ENCODE measurements at regions not wholly inside any gene's neighbourhood (a gene's known extent, or its start where the extent isn't known, plus 50 kb on each side); places are given as distances from the start of the nearest gene placed in this dataset.
"Not testable (repeated sequence)": the region's sequence is repeated elsewhere in the genome, so short reads cannot be mapped to it uniquely, and the experiment has no call there.

- DNase-seq, result no peak
Observed at GRCh38 chr7:113291058-113291457, 172.7 kb upstream of the SMIM30 start.

DNA sequence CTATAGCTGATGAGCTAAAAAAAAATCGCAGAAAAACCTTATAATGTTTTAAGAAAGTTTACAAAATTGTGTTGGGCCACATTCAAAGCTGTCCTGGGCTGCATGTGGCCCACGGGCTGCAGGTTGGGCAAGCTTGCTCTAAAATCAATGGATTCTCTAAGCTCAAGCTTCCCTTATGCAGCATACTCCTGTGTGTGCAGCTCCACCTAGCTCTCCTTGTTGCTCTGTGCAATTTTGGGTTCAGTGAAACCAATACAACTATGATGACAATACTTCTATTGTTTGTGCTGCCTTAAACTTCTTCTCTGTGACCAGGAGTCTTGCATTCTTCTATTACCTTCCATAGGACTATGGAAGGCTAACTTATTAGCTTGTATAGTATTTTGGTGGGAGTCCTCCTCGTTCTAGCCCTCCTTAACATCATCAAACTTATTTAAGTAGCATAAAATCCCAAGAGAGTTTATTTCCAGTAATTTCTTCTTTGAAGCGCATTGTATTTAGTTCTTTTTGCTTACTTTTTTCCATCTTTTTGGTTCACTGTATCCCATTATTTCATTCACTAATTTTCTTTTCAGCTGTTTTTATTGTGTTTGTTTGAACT lies 170.9 kb upstream of the SMIM30 start:
- no peak for DNase-seq

DNA sequence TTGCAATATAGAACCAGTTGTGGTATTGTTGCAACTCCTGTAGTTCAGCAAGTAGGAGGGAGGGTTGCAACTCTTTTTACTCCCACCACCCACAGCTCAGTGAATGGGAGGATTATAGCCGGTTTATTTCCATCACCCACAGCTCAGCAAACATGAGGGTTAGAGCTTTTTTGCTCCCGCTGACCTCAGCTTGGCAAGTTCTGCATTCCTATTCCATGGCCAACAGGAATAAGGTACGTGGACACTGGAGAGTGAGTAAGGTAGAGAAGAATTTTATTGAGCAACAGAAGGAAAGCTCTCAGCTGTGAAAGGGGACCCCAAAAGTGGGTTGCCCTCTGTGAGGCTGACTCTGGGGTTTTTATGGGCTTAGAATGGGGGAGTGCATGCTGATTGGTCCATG lies 167.1 kb upstream of the SMIM30 start:
- no peak for DNase-seq

- no peak for DNase-seq
Observed at GRCh38 chr7:113283861-113284260, 165.5 kb upstream of the SMIM30 start.

DNA sequence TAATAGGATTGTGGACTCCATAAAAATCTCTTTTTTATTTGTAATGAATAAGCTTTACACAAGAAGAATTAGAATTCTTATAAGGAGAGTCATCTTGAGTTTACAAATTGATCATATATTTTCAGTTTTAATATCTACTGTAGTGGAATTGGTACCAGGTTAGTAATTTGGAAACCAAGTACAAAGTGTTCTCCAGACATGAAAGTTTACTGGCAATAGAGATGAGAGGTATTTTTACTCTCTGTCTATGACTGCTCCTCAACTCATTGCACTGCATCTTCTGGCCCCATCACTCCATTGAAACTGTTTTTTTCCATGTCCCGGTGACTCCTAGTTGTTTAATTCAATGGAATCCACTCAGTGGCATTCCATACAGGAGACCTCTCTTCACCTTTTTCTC lies 164.5 kb upstream of the SMIM30 start:
- no peak for DNase-seq

- DNase-seq, result no peak
Observed at GRCh38 chr7:113281223-113281622, 162.9 kb upstream of the SMIM30 start.

GRCh38 chr7:113279256-113279655 lies 160.9 kb upstream of the SMIM30 start:
- no peak for DNase-seq

DNA sequence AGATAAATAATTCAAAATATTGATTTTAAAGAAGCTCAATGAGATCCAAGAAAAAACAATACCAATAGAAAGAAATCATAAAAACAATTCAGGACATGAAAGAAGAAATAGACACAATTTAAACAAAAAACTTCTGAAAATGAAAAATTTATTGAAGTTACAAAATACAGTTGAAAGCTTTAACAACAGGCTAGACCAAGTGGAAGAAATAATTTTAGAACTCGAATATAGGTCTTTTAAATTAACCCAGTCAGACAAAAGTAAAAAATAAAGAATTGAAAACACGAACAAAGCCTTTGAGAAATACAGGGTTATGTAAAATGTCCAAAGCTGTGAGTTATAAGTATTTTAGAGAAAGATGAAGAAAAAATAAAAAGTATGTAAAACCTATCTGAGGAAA lies 152.4 kb upstream of the SMIM30 start:
- no peak for DNase-seq

- not testable (repeated sequence) for DNase-seq
Observed at GRCh38 chr7:113269592-113269991, 151.2 kb upstream of the SMIM30 start.

DNA sequence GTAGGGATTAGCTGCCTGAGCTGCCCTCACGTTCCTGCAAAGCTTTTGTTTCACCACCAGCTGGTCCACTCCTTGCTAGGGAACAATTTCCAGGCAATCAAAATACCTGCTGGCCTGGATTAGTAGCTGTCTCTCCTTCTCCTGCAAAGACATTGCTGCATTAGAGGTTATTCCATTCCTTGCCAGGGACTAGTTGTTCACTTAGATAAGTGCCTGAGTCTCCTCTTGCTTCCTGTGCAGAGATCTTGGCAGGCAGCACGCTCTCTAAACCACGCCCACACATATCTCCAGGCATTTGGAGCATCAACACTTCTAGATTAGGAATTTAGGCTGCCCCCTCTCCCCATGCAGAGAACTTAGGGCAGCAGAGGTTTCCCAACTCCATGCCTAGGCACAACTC lies 150.4 kb upstream of the SMIM30 start:
- no peak for DNase-seq

GRCh38 chr7:113267885-113268284 lies 149.5 kb upstream of the SMIM30 start:
- DNase-seq, result no peak

DNA sequence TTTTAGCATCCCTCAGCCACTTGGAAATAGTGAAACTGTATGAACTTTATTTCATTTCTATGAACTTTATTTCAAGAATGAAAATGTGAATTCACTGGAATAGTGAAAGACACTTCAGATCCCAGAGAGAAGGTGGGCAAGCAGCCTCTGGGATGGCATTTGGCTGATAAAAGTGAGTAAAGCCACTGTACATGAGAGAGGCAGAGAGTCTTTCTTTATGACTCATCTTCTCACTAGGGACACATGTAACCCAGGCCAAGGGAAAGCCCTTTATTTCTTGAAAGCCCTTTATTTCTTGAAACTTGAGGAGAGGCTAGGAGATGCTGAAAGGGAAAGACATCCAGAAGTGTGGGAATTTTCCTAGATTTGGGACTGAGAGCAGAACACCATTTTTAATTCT lies 148.9 kb upstream of the SMIM30 start:
- DNase-seq, result no peak

DNA sequence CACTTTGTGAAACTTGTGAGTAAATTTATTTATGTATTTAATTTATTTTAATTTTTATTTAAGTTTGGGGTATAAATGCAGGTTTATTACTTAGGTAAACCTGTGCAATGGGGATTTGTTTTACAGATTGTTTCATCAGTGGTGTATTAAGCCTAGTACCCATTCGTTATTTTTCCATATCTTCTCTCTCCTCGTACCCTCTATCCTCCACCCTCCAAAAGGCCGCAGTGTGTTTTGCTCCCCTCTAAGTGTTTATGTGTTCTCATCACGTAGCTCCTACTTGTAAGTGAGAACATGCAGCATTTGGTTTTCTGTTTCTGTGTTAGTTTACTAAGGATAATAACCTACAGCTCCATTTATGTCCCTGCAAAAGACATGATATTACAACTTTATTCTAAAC lies 145.4 kb upstream of the SMIM30 start:
- DNase-seq, result no peak

- not testable (repeated sequence) for DNase-seq
Observed at GRCh38 chr7:113263215-113263742, 144.9 kb upstream of the SMIM30 start.

DNA sequence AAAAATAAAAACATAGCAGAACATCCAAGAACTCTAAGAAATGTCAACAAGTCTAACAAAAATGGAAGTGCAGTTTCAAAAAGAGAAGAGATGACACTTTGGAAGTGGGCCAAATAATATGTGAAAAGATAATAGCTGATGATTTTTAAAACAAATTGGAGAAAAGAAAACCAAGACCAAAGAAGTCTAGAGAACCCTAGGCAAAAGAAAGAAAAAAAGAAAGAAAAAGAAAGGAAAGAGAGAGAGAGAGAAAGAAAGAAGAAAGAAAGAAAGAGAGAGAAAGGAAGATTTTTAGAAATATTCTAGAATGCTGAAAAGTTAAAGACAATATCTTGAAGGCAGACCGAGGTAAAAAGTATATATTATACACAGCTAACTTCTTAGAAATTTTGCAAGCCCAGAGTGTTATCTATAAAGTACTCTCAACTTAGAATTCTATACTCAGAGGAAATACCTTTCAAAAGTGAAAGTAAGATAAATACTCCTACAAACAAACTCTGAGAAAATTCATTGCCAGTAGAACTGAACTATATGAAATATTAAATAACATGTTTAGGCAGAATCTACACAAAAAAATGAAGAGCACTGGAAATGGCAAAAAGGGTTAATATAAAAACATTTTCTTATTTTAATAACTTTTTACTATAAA lies 138.7 kb upstream of the SMIM30 start:
- no peak for DNase-seq

DNA sequence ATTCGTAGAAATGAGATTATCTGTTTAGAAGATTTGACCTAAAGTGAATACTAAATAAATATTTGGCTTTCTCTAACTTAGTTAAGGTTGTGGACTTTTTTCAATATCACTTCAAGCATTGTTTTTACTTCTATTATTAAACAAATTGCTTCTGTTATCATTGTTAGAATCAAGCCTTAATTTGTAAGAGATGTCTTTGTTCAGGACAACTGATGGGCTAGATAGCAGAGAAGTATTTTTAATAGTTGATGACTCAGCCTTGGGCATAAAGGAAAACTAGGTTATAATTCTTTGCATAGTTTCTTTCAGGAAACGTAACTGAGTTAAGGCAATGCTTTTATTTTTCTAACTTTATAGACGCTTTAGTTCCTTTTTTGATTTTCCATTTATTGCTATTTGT lies 128.8 kb upstream of the SMIM30 start:
- no peak for DNase-seq

DNA sequence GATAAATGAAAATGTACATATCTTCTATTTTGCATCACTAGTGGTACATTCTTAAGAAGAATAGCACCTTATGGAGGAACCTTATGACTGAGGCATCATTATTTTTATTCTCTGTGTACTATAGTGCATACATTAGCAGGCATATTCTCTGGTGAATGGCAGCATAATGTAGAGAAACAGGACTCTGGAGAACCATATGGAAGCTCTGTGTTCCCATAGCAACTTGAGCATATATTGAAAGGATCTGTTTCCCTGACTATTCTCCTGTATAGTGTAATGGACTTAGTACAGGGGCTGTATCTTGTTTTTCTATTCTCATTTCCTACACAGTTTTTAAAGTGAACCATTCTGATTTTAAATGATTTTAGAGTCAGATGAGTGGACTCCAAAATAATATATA lies 128.4 kb upstream of the SMIM30 start:
- no peak for DNase-seq

DNA sequence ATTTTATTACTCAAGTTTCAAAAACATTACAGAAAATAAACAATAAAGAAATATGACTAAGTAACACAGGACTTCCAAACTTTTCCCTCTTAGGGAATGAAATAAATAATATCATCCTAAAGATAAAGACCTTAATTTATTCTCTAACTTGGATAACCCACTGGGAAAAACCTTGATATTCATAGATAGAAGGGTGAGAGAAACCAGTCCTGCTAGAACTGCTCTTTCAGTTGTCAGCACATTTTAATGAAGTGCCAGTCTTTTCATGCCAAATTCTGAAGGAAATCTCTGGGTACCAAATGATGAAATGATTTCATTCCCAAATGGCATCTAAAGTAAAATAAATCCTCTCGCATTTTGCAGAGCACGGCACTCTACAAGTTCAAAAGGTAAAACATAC lies 114.5 kb upstream of the SMIM30 start:
- DNase-seq, result no peak

DNA sequence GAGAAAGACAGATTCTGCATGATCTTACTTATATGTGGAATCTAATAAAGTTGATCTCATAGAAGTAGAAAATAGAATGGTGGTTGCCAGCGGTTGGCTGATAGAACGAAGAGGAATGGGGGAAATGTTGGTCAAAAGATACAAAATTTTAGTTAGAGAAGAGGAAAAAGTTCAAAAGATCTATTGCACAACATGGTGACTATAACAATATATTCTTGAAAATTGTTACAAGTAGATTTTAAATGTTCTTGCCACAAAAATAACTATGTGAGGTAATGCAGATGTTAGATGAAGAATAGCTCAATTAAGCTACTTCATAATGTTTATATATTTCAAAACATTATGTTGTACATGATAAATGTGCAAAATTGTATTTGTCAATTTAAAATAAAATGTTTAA lies 112.3 kb upstream of the SMIM30 start:
- no peak for DNase-seq

- no peak for DNase-seq
Observed at GRCh38 chr7:113217314-113217713, 99.0 kb upstream of the SMIM30 start.

GRCh38 chr7:113216038-113216437 lies 97.7 kb upstream of the SMIM30 start:
- DNase-seq, result no peak

DNA sequence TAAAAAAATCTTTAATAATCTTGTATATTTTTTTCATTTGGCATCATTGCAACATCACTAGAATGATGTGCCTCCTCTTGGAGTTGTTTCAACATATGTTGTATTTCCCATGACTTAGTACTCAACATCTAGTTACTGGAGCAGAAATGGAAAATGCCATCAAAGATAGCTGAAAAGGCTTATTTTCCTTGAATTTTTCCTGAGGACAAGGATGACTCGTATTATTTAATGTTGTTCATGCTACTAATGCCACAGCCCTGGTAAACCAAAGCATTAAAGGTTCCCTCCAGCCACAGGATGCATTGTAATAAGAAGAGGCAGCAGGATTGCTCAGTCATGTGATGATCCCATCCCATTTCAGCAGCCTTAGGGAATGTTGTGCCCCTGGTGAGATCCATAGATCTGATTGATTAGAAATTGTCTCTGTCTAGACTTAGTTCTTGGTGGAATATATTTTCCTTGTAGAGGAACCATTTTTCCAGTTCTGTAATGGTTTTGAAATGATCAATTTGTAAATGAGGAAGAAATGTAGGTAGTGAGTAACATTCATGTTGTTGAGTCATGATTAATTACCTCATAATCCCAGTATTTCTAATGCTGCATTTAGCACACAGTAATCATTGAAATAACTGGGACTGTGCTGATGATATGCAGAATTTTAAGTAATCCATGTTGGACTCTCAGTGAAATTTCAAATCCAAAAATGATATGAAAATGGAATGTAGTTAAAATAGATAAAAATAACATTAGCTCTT lies 91.3 kb upstream of the SMIM30 start:
- no peak for DNase-seq

DNA sequence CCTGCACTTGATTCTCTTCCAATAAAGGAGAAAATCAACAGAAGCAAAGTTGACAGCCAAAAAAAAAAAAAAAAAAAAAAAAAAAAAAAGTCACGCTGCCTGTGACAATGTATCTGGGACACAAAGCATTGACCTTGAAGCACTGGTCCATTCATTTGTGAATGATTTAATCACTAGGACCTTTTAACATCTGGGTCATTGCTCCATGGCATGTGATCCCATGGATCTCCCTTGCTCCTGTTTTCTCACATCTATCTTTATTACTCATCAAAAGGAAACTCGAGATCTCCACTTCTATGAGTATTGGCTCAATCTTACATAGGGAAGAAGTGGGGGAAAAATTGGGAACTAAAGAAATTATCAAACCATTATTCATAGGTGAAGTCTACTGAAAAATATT lies 89.6 kb upstream of the SMIM30 start:
- no peak for DNase-seq

GRCh38 chr7:113207441-113207840 lies 89.1 kb upstream of the SMIM30 start:
- no peak for DNase-seq
